Stromal cell of bone marrow (primary cell): ENCODE measurements at regions not wholly inside any gene's neighbourhood (a gene's known extent, or its start where the extent isn't known, plus 50 kb on each side); places are given as distances from the start of the nearest gene placed in this dataset.
"Not testable (repeated sequence)": the region's sequence is repeated elsewhere in the genome, so short reads cannot be mapped to it uniquely, and the experiment has no call there.

Experiments used
- DNase-seq: peaks from one replicate; pipeline ENCODE4 v3.0.0-alpha.2; 2012; ENCODE audit warnings: low read depth

GRCh38 chr7:39825401-39825980, 124.6 kb upstream of the CDK13 start:
- peak; percentile 21 for DNase-seq

- no peak for DNase-seq
Measured at GRCh38 chr7:39826166-39826565, 123.9 kb upstream of the CDK13 start.

- no peak for DNase-seq
Measured at GRCh38 chr7:39827571-39827970, 122.5 kb upstream of the CDK13 start.

- DNase-seq, result no peak
Measured at GRCh38 chr7:39829028-39829427, 121.0 kb upstream of the CDK13 start.

- no peak for DNase-seq
Measured at GRCh38 chr7:39832519-39833085, 117.5 kb upstream of the CDK13 start.

- DNase-seq, result not testable (repeated sequence)
Measured at GRCh38 chr7:39833180-39833799, 116.8 kb upstream of the CDK13 start.

GRCh38 chr7:39833865-39834634, 116.0 kb upstream of the CDK13 start:
- not testable (repeated sequence) for DNase-seq

GRCh38 chr7:39838326-39838725, 111.7 kb upstream of the CDK13 start:
- DNase-seq, result no peak

GRCh38 chr7:39845006-39845405, 105.0 kb upstream of the CDK13 start:
- DNase-seq, result no peak

- DNase-seq, result no peak
Measured at GRCh38 chr7:39847227-39847626, 102.8 kb upstream of the CDK13 start.

- DNase-seq, result no peak
Measured at GRCh38 chr7:39851466-39852045, 98.5 kb upstream of the CDK13 start.

- DNase-seq, result not testable (repeated sequence)
Measured at GRCh38 chr7:39854616-39855324, 95.3 kb upstream of the CDK13 start.

- no peak for DNase-seq
Measured at GRCh38 chr7:39855325-39855674, 94.8 kb upstream of the CDK13 start.

GRCh38 chr7:39863675-39864322, 86.3 kb upstream of the CDK13 start:
- not testable (repeated sequence) for DNase-seq

GRCh38 chr7:39869888-39870522, 80.1 kb upstream of the CDK13 start:
- not testable (repeated sequence) for DNase-seq

GRCh38 chr7:39871610-39872009, 78.4 kb upstream of the CDK13 start:
- DNase-seq, result not testable (repeated sequence)

GRCh38 chr7:39880556-39880955, 69.5 kb upstream of the CDK13 start:
- peak; percentile 50 for DNase-seq

- no peak for DNase-seq
Measured at GRCh38 chr7:39882148-39882784, 67.8 kb upstream of the CDK13 start.

- no peak for DNase-seq
Measured at GRCh38 chr7:39883812-39884390, 66.2 kb upstream of the CDK13 start.
